ENCODE measurements at regions not wholly inside any gene's neighbourhood (a gene's known extent, or its start where the extent isn't known, plus 50 kb on each side); places are given as distances from the start of the nearest gene placed in this dataset.
"Not testable (repeated sequence)": the region's sequence is repeated elsewhere in the genome, so short reads cannot be mapped to it uniquely, and the experiment has no call there.

- TF ChIP-seq CTCF (IDR thresholded peaks at IDR 0.05; ENCODE audit: low read depth, low read length), result no peak
- no peak for DNase-seq (ENCODE audit: extremely low read depth, low read depth)
Observed at GRCh38 chr5:82448374-82448773, 170.2 kb upstream of the RPS23 start.

- DNase-seq (ENCODE audit: extremely low read depth, low read depth), result no peak
- TF ChIP-seq CTCF (IDR thresholded peaks at IDR 0.05; ENCODE audit: low read depth, low read length), result no peak
Observed at GRCh38 chr5:82447913-82448312, 169.8 kb upstream of the RPS23 start.

GRCh38 chr5:82446809-82447208 lies 168.7 kb upstream of the RPS23 start:
- DNase-seq (ENCODE audit: extremely low read depth, low read depth), result no peak
- no peak for TF ChIP-seq CTCF (IDR thresholded peaks at IDR 0.05; ENCODE audit: low read depth, low read length)

GRCh38 chr5:82445726-82446335 lies 167.7 kb upstream of the RPS23 start:
- DNase-seq (ENCODE audit: extremely low read depth, low read depth), result no peak
- no peak for TF ChIP-seq CTCF (IDR thresholded peaks at IDR 0.05; ENCODE audit: low read depth, low read length)

GRCh38 chr5:82439750-82440445 lies 161.7 kb upstream of the RPS23 start:
- no peak for DNase-seq (ENCODE audit: extremely low read depth, low read depth)
- no peak for TF ChIP-seq CTCF (IDR thresholded peaks at IDR 0.05; ENCODE audit: low read depth, low read length)

- DNase-seq (ENCODE audit: extremely low read depth, low read depth), result not testable (repeated sequence)
Observed at GRCh38 chr5:82437565-82437964, 159.4 kb upstream of the RPS23 start.

- no peak for TF ChIP-seq CTCF (IDR thresholded peaks at IDR 0.05; ENCODE audit: low read depth, low read length)
- DNase-seq (ENCODE audit: extremely low read depth, low read depth), result no peak
Observed at GRCh38 chr5:82436291-82436690, 158.1 kb upstream of the RPS23 start.

GRCh38 chr5:82434696-82435660 lies 156.8 kb upstream of the RPS23 start:
- not testable (repeated sequence) for DNase-seq (ENCODE audit: extremely low read depth, low read depth)

Measured in AG09319 (cell line).